ENCODE measurements at regions not wholly inside any gene's neighbourhood (a gene's known extent, or its start where the extent isn't known, plus 50 kb on each side); places are given as distances from the start of the nearest gene placed in this dataset.

GRCh38 chr5:87074934-87075541 is 192.6 kb upstream of the RASA1 start:
- no peaks in the 10 kb centered on the region for H3K36me3 ChIP-seq (ENCODE audit: insufficient read depth)
- 59% methylated on average over 2 of the region's 2 CpGs for WGBS
- H3K4me3 ChIP-seq (ENCODE audit: low read depth, low read length) = no peak overlapping the region
- DNase-seq (ENCODE audit: extremely low spot score) = no peak
- H3K27ac ChIP-seq (ENCODE audit: low read depth) = no peak overlapping the region
- H3K4me1 ChIP-seq (ENCODE audit: insufficient read depth) = no peaks in the 10 kb centered on the region

- Histone ChIP-seq H3K27ac (ENCODE audit: low read depth) (no peak overlapping the region), H3K4me3 (ENCODE audit: low read depth, low read length) (no peak overlapping the region), H3K36me3 (ENCODE audit: insufficient read depth) (no peaks in the 10 kb centered on the region), H3K4me1 (ENCODE audit: insufficient read depth) (no peaks in the 10 kb centered on the region)
- DNase-seq (ENCODE audit: extremely low spot score) = no peak
- 89% methylated on average over 4 of the region's 4 CpGs for WGBS
Observed at GRCh38 chr5:87076411-87076810, 191.3 kb upstream of the RASA1 start.

- 77% methylated on average over 2 of the region's 2 CpGs for WGBS
- no peak for DNase-seq (ENCODE audit: extremely low spot score)
- Histone ChIP-seq H3K4me1 (ENCODE audit: insufficient read depth) (no peaks in the 10 kb centered on the region), H3K27ac (ENCODE audit: low read depth) (no peak overlapping the region), H3K4me3 (ENCODE audit: low read depth, low read length) (no peak overlapping the region), H3K36me3 (ENCODE audit: insufficient read depth) (no peaks in the 10 kb centered on the region)
Observed at GRCh38 chr5:87076931-87077330, 190.8 kb upstream of the RASA1 start.

- Histone ChIP-seq H3K27ac (ENCODE audit: low read depth) (no peak overlapping the region), H3K4me3 (ENCODE audit: low read depth, low read length) (no peak overlapping the region), H3K4me1 (ENCODE audit: insufficient read depth) (no peaks in the 10 kb centered on the region), H3K36me3 (ENCODE audit: insufficient read depth) (no peaks in the 10 kb centered on the region)
- no peak for DNase-seq (ENCODE audit: extremely low spot score)
- whole genome bisulfite sequencing = 84% methylated on average over 2 of the region's 2 CpGs
Observed at GRCh38 chr5:87079219-87079618, 188.5 kb upstream of the RASA1 start.

- H3K4me1 ChIP-seq (ENCODE audit: insufficient read depth) = no peaks in the 10 kb centered on the region
- no peak for DNase-seq (ENCODE audit: extremely low spot score)
- H3K27ac ChIP-seq (ENCODE audit: low read depth) = no peak overlapping the region
- no peaks in the 10 kb centered on the region for H3K36me3 ChIP-seq (ENCODE audit: insufficient read depth)
- WGBS = 53% methylated on average over 3 of the region's 3 CpGs
- no peak overlapping the region for H3K4me3 ChIP-seq (ENCODE audit: low read depth, low read length)
Observed at GRCh38 chr5:87081016-87081415, 186.7 kb upstream of the RASA1 start.

- H3K4me1 ChIP-seq (ENCODE audit: insufficient read depth) = no peaks in the 10 kb centered on the region
- no peak for DNase-seq (ENCODE audit: extremely low spot score)
- H3K36me3 ChIP-seq (ENCODE audit: insufficient read depth) = no peaks in the 10 kb centered on the region
- 38% methylated on average over 4 of the region's 4 CpGs for WGBS
- H3K27ac ChIP-seq (ENCODE audit: low read depth) = no peak overlapping the region
- no peak overlapping the region for H3K4me3 ChIP-seq (ENCODE audit: low read depth, low read length)
Observed at GRCh38 chr5:87081511-87082372, 185.9 kb upstream of the RASA1 start.

GRCh38 chr5:87094347-87094746 is 173.3 kb upstream of the RASA1 start:
- H3K4me3 ChIP-seq (ENCODE audit: low read depth, low read length) = no peak overlapping the region
- no peak overlapping the region for H3K27ac ChIP-seq (ENCODE audit: low read depth)
- no peak for DNase-seq (ENCODE audit: extremely low spot score)
- H3K36me3 ChIP-seq (ENCODE audit: insufficient read depth) = no peaks in the 10 kb centered on the region
- H3K4me1 ChIP-seq (ENCODE audit: insufficient read depth) = no peaks in the 10 kb centered on the region
- WGBS = 91% methylated on average over 2 of the region's 2 CpGs

- no peak for DNase-seq (ENCODE audit: extremely low spot score)
- H3K4me1 ChIP-seq (ENCODE audit: insufficient read depth) = no peaks in the 10 kb centered on the region
- no peaks in the 10 kb centered on the region for H3K36me3 ChIP-seq (ENCODE audit: insufficient read depth)
- no peak overlapping the region for H3K27ac ChIP-seq (ENCODE audit: low read depth)
- WGBS = 83% methylated on average over 4 of the region's 4 CpGs
- no peak overlapping the region for H3K4me3 ChIP-seq (ENCODE audit: low read depth, low read length)
Observed at GRCh38 chr5:87094833-87095232, 172.8 kb upstream of the RASA1 start.

- 55% methylated on average over 1 of the region's 1 CpG for whole genome bisulfite sequencing
Observed at GRCh38 chr5:87095787-87096186, 171.9 kb upstream of the RASA1 start.

GRCh38 chr5:87097664-87098063 is 170.0 kb upstream of the RASA1 start:
- WGBS = 55% methylated on average over 2 of the region's 2 CpGs
- no peak for DNase-seq (ENCODE audit: extremely low spot score)
- H3K27ac ChIP-seq (ENCODE audit: low read depth) = no peak overlapping the region
- no peaks in the 10 kb centered on the region for H3K4me1 ChIP-seq (ENCODE audit: insufficient read depth)
- H3K4me3 ChIP-seq (ENCODE audit: low read depth, low read length) = no peak overlapping the region
- no peaks in the 10 kb centered on the region for H3K36me3 ChIP-seq (ENCODE audit: insufficient read depth)

More at GRCh38 chr5:87095787-87096186, 171.9 kb upstream of the RASA1 start:
- Histone ChIP-seq H3K27ac (ENCODE audit: low read depth) (no peak overlapping the region), H3K4me3 (ENCODE audit: low read depth, low read length) (no peak overlapping the region), H3K36me3 (ENCODE audit: insufficient read depth) (no peaks in the 10 kb centered on the region), H3K4me1 (ENCODE audit: insufficient read depth) (no peaks in the 10 kb centered on the region)
- DNase-seq (ENCODE audit: extremely low spot score) = no peak

- no peak overlapping the region for H3K4me3 ChIP-seq (ENCODE audit: low read depth, low read length)
- no peak for DNase-seq (ENCODE audit: extremely low spot score)
- no peak overlapping the region for H3K27ac ChIP-seq (ENCODE audit: low read depth)
- H3K4me1 ChIP-seq (ENCODE audit: insufficient read depth) = no peaks in the 10 kb centered on the region
- WGBS = 46% methylated on average over 1 of the region's 1 CpG
- no peaks in the 10 kb centered on the region for H3K36me3 ChIP-seq (ENCODE audit: insufficient read depth)
Observed at GRCh38 chr5:87099291-87099839, 168.3 kb upstream of the RASA1 start.

- Histone ChIP-seq H3K36me3 (ENCODE audit: insufficient read depth) (no peaks in the 10 kb centered on the region), H3K4me3 (ENCODE audit: low read depth, low read length) (no peak overlapping the region), H3K27ac (ENCODE audit: low read depth) (no peak overlapping the region), H3K4me1 (ENCODE audit: insufficient read depth) (no peaks in the 10 kb centered on the region)
- DNase-seq (ENCODE audit: extremely low spot score) = no peak
Observed at GRCh38 chr5:87099968-87100367, 167.7 kb upstream of the RASA1 start.

GRCh38 chr5:87101321-87101720 is 166.4 kb upstream of the RASA1 start:
- Histone ChIP-seq H3K4me3 (ENCODE audit: low read depth, low read length) (no peak overlapping the region), H3K4me1 (ENCODE audit: insufficient read depth) (no peaks in the 10 kb centered on the region), H3K36me3 (ENCODE audit: insufficient read depth) (no peaks in the 10 kb centered on the region), H3K27ac (ENCODE audit: low read depth) (no peak overlapping the region)
- DNase-seq (ENCODE audit: extremely low spot score) = no peak
- 9% methylated on average over 3 of the region's 3 CpGs for WGBS

GRCh38 chr5:87102841-87103240 is 164.8 kb upstream of the RASA1 start:
- no peaks in the 10 kb centered on the region for H3K36me3 ChIP-seq (ENCODE audit: insufficient read depth)
- H3K4me1 ChIP-seq (ENCODE audit: insufficient read depth) = no peaks in the 10 kb centered on the region
- 89% methylated on average over 1 of the region's 1 CpG for WGBS
- no peak overlapping the region for H3K4me3 ChIP-seq (ENCODE audit: low read depth, low read length)
- no peak overlapping the region for H3K27ac ChIP-seq (ENCODE audit: low read depth)
- DNase-seq (ENCODE audit: extremely low spot score) = no peak
